HEK293 (cell line): ENCODE measurements at regions not wholly inside any gene's neighbourhood (a gene's known extent, or its start where the extent isn't known, plus 50 kb on each side); places are given as distances from the start of the nearest gene placed in this dataset.

Experiments
- ATF2 ChIP-seq: fragments of 450-650 bp; formaldehyde crosslinking; IDR thresholded peaks from 2 replicates; pipeline ENCODE4 v1.5.1; 2016; ENCODE audit warnings: missing biosample characterization, missing genetic modification characterization, low read depth
- CTCF ChIP-seq: fragments of 450-650 bp; formaldehyde crosslinking; IDR thresholded peaks from 2 replicates; pipeline ENCODE4 v1.5.1; 2016; ENCODE audit warnings: missing biosample characterization, missing genetic modification characterization
- KLF10 ChIP-seq: fragments of 450-650 bp; IDR thresholded peaks from 2 replicates; pipeline ENCODE4 v1.5.1; 2018; ENCODE audit warnings: missing biosample characterization, mild to moderate bottlenecking, missing genetic modification characterization
- PRDM1 ChIP-seq: fragments of 450-650 bp; formaldehyde crosslinking; IDR thresholded peaks from 2 replicates; pipeline ENCODE4; 2016; ENCODE audit warnings: missing biosample characterization, missing genetic modification characterization
- SP3 ChIP-seq: fragments of 450-650 bp; formaldehyde crosslinking; IDR thresholded peaks from 2 replicates; pipeline ENCODE4 v1.5.1; 2016; ENCODE audit warnings: missing biosample characterization, missing genetic modification characterization
- ZBTB11 ChIP-seq: fragments of 450-650 bp; formaldehyde crosslinking; conservative IDR thresholded peaks from 2 replicates; pipeline ENCODE4 v1.5.1; 2016; ENCODE audit warnings: low read depth, missing biosample characterization, missing genetic modification characterization
- ZNF16 ChIP-seq: fragments of 450-650 bp; formaldehyde crosslinking; IDR thresholded peaks from 2 replicates; pipeline ENCODE4 v1.5.1; 2016; ENCODE audit warnings: low read depth, missing biosample characterization, missing genetic modification characterization
- ZNF174 ChIP-seq: fragments of 450-650 bp; formaldehyde crosslinking; IDR thresholded peaks from 2 replicates; pipeline ENCODE4 v1.5.0; 2017; ENCODE audit warnings: missing biosample characterization, mild to moderate bottlenecking, missing genetic modification characterization
- ZNF223 ChIP-seq: fragments of 450-650 bp; formaldehyde crosslinking; IDR thresholded peaks from 2 replicates; pipeline ENCODE4 v1.5.1; 2016; ENCODE audit warnings: missing biosample characterization, missing genetic modification characterization
- ZNF24 ChIP-seq: fragments of 450-650 bp; formaldehyde crosslinking; IDR thresholded peaks from 2 replicates; pipeline ENCODE4 v1.5.1; 2016; ENCODE audit warnings: missing biosample characterization, missing genetic modification characterization

GRCh38 chr5:159777049-159777660 lies 139.1 kb upstream of the ADRA1B start:
- TF ChIP-seq ATF2 (no peak), ZNF174 (tag by site-specific recombination) (no peak), CTCF (no peak), ZBTB11 (tag by site-specific recombination) (no peak), KLF10 (no peak), ZNF223 (tag by site-specific recombination) (no peak), PRDM1 (tag by site-specific recombination) (no peak), ZNF16 (tag by site-specific recombination) (no peak), SP3 (tag by site-specific recombination) (no peak), ZNF24 (tag by site-specific recombination) (no peak)
